ENCODE measurements at regions not wholly inside any gene's neighbourhood (a gene's known extent, or its start where the extent isn't known, plus 50 kb on each side); places are given as distances from the start of the nearest gene placed in this dataset.

DNA sequence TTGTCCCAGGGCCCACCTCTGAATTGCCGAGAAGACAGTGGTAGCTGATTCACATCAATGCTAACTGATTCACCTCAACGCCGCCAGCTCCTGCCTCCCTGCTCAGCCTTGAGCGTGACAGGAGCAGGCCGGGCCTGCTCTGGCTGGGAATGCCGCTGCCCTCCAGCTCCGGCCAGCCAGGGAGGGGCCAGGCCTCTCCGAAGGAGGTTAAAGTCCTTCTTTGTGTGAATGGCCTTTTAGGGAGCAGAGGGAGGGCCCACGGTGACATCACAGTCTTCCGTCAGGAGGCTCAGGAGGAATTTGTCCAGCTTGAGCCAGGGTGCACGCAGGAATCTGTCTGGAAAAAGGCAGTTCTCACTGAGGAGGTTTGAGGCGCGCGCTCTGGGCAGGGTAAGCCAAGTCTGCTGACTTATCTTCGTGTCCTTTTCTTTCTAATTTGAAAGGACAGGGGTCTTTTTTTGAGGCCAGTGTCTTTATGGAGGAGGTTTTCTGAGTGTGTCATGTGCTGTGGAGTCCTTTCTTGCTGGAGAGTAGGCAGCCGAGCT, 82.7 kb downstream of the C9orf152 start:
- in situ Hi-C loops (cut with MboI; ENCODE audit: low sequenced_read_pairs, unreplicated experiment), result no loop called here
- TF ChIP-seq, protein P1, sequence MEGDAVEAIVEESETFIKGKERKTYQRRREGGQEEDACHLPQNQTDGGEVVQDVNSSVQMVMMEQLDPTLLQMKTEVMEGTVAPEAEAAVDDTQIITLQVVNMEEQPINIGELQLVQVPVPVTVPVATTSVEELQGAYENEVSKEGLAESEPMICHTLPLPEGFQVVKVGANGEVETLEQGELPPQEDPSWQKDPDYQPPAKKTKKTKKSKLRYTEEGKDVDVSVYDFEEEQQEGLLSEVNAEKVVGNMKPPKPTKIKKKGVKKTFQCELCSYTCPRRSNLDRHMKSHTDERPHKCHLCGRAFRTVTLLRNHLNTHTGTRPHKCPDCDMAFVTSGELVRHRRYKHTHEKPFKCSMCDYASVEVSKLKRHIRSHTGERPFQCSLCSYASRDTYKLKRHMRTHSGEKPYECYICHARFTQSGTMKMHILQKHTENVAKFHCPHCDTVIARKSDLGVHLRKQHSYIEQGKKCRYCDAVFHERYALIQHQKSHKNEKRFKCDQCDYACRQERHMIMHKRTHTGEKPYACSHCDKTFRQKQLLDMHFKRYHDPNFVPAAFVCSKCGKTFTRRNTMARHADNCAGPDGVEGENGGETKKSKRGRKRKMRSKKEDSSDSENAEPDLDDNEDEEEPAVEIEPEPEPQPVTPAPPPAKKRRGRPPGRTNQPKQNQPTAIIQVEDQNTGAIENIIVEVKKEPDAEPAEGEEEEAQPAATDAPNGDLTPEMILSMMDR (IDR thresholded peaks at IDR 0.05; ENCODE audit: borderline replicate concordance, control extremely low read depth, extremely low read depth, insufficient read depth, missing control alignments), result no peak
- DNase-seq (ENCODE audit: low spot score), result no peak

DNA sequence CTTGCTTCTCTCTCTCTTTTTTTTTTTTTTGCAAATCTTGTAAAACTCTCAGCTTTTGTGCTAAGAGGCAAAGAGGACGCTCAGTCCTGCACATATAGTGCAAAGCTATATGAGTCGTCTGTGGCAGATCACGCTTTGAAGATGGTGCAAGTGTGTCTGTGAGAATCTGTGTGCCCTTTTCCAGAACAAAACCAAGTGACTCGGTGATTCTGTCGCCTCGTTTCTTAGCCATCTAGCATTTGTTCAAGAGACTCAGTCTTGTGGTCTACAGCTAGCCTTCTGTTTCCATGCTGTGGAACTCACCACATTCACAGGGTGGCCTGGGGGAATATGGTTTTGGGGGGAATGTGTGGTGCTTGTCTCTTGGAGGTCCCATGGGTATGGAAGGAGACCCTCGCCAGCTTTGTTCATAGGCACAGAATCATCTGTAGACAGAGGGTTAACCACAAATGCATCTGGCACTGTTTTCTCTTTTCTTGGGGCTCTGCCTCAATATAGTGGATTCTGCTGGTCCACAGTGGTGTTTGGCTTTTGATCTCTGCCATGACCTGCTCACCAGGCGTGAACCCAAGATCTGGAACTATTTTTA, 82.1 kb downstream of the C9orf152 start:
- DNase-seq (ENCODE audit: low spot score), result no peak
- in situ Hi-C loops (cut with MboI; ENCODE audit: low sequenced_read_pairs, unreplicated experiment), result no loop called here
- TF ChIP-seq, protein P1 (IDR thresholded peaks at IDR 0.05; ENCODE audit: borderline replicate concordance, control extremely low read depth, extremely low read depth, insufficient read depth, missing control alignments), result no peak

DNA sequence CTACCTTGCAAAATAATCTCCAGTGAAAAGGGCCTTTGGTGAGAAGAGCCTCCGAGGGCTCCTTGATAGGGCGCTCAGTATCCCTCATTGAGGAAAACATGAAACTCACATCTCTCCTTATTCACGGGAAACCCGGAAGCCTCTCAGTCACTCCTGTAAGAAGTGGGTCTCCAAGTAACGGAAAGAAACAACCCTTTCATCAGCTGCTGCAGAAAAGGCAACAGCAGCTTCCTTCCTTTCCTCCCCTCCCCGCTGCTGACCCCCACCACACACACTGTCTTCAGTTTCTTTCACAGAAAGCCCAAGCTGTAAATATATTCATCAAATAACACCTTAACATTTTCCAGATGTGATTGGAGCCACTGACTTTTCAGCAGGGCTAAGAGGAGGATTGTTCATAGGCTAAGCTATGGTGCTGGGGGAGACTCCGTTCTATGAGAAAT, 81.4 kb downstream of the C9orf152 start:
- in situ Hi-C loops (cut with MboI; ENCODE audit: low sequenced_read_pairs, unreplicated experiment), result no loop called here
- DNase-seq (ENCODE audit: low spot score), result no peak
- TF ChIP-seq, protein P1 (IDR thresholded peaks at IDR 0.05; ENCODE audit: borderline replicate concordance, control extremely low read depth, extremely low read depth, insufficient read depth, missing control alignments), result no peak

DNA sequence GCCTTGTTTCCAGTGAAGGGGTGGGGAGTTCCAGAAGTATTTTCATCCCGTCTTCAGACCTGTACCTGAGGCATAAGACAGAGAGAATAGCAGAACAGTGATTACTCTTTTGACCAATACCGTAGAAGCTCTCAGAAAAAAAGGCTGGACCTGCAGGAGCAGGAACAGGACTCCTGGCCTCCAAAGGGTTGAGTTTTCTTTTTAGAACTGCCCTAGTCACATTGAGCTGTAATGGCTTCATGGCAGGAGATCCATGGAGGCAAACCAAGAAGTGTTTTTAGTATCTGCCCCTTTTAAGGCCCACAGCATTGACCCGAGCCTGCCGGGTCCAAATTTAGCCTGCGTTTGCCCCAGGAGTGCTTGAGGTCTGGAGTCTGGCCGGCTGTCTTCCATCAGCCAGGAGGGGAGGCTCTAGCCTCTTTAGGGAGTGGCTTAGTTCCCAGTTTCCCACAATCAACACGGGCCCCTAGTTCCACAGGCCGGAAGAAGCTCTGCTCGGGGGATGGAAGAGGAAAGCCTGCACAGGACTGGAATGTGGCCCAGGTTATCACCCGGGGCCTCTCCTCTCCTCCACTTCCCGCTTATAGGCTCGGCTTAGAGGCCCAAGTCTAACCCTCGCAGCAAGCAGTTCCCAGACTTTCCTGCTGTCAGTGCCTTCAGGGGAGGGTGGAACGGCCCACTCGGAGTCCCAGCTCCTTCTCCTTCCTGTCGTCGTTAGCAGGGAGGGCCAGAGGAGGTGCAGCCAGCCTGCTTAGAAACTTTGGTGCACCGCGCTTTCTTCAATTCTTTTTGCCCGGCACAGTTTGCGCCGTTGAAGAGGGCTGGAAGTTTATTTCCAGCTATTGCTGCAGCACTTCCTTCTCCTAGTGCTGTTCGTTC, 80.7 kb downstream of the C9orf152 start:
- TF ChIP-seq, protein P1 (IDR thresholded peaks at IDR 0.05; ENCODE audit: borderline replicate concordance, control extremely low read depth, extremely low read depth, insufficient read depth, missing control alignments), result no peak
- DNase-seq (ENCODE audit: low spot score), result no peak
- in situ Hi-C loops (cut with MboI; ENCODE audit: low sequenced_read_pairs, unreplicated experiment), result no loop called here

DNA sequence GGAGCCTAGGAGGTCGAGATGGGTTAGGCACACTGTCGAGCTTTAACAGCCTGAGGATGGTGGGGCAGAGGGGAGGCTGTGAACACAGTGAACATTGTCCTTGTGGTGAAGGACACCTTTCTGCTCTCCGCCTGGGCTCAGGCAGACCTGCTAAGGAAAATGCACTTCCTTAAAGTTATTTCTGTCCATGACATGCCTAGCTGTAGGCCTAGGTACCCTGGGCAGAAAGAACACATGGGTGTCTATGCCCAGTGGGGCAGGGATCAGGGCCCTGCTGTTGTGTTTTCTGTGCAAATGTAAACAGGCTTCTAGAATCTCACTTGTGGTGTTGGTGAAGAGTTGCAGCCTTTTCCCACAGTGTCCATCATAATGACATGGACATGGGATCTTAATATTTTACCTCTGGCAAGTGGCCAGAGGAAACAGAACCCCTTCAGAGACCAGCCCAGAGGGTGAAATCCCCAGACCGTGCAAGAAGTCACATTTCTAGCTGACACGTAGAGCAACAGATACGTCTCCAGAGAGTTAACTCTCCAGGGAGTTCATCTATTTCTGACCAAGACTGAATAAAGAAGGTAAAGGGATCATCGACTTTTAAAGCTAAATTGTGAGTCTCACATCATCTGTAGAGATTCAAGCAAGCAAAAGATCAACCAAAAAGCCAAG, 79.2 kb downstream of the C9orf152 start:
- DNase-seq (ENCODE audit: low spot score), result peak; percentile 61
- in situ Hi-C loops (cut with MboI; ENCODE audit: low sequenced_read_pairs, unreplicated experiment), result no loop called here
- TF ChIP-seq, protein P1 (IDR thresholded peaks at IDR 0.05; ENCODE audit: borderline replicate concordance, control extremely low read depth, extremely low read depth, insufficient read depth, missing control alignments), result no peak

DNA sequence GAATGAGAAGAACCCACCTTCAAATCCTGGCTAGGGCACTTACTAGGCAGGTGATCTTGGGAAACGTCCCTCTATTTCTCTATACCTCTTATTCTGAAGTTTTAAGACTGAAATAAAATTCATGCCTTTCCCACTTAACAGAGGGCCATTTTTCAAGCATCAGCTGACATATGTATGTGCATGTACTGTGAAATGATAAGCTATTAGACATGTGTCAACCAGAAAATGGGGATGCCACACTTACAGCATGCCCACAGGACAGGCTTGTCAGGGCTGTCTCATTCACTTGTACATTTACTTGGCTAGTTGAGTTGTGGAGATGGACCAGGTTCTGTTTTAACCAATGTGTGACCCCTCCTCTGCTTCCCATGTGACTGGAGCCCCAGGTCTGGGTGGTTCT, 78.5 kb downstream of the C9orf152 start:
- in situ Hi-C loops (cut with MboI; ENCODE audit: low sequenced_read_pairs, unreplicated experiment), result no loop called here
- TF ChIP-seq, protein P1 (IDR thresholded peaks at IDR 0.05; ENCODE audit: borderline replicate concordance, control extremely low read depth, extremely low read depth, insufficient read depth, missing control alignments), result no peak
- no peak for DNase-seq (ENCODE audit: low spot score)

Data from GM13976 (cell line).